Heart right ventricle (tissue), 16 donors: ENCODE measurements at regions not wholly inside any gene's neighbourhood (a gene's known extent, or its start where the extent isn't known, plus 50 kb on each side); places are given as distances from the start of the nearest gene placed in this dataset.
A peak's percentile ranks its signal among the peaks of the same experiment; 100 is the strongest.

Experiments
- ATAC-seq, 8 donors: fragments of 200-7000 bp; cut with Tn5 transposase; one replicate each; pipeline ENCODE4 v1.9.1; 2020; ENCODE audit warnings: mild to moderate bottlenecking in 8 of 8, moderate library complexity in 8 of 8, moderate number of reproducible peaks in 1 of 8
- DNase-seq, 2 donors: peaks; one replicate each; pipeline ENCODE4 v3.0.0-alpha.2; 2020
- H3K27ac ChIP-seq, 10 donors: fragments of 200-600 bp; sonication (generic) in 2 of 10; one replicate each; pipeline versions ENCODE4 v1.5.0 to v1.8.0; 2020 to 2022; ENCODE audit warnings: mild to moderate bottlenecking in 3 of 10
- H3K27me3 ChIP-seq, 7 donors: fragments of 200-600 bp; one replicate each; pipeline ENCODE4 v1.8.0; 2021 to 2022; ENCODE audit warnings: mild to moderate bottlenecking in 2 of 7
- H3K36me3 ChIP-seq, 9 donors: fragments of 200-600 bp; sonication (generic) in 1 of 9; one replicate each; pipeline versions ENCODE4 v1.5.0 to v1.8.0; 2020 to 2022; ENCODE audit warnings: mild to moderate bottlenecking in 2 of 9
- H3K4me1 ChIP-seq, 9 donors: fragments of 200-600 bp; sonication (generic) in 1 of 9; one replicate each; pipeline versions ENCODE4 v1.5.0 to v1.8.0; 2020 to 2022; ENCODE audit warnings: mild to moderate bottlenecking in 4 of 9
- H3K4me3 ChIP-seq, 10 donors: fragments of 200-600 bp; sonication (generic) in 2 of 10; one replicate each; pipeline versions ENCODE4 v1.5.0 to v1.8.0; 2020 to 2022; ENCODE audit warnings: mild to moderate bottlenecking in 7 of 10, moderate library complexity in 2 of 10
- H3K9me3 ChIP-seq, 11 donors: fragments of 200-600 bp in 10 of 11; sonication (generic) in 2 of 11; one replicate each; pipeline versions ENCODE4 v1.5.0 to v1.8.0; 2013 to 2022; ENCODE audit warnings: mild to moderate bottlenecking in 2 of 11, control low read depth in 1 of 11, moderate library complexity in 1 of 11
- WGBS, 2 donors: extraction: QIAGEN DNeasy Blood & Tissue Kit; methylation state at CpG; one replicate each; pipeline ENCODE4 v1.1.7; 2013; ENCODE audit warnings: inconsistent platforms in 1 of 2; 5-methylcytosine and 5-hydroxymethylcytosine counted together
- intact Hi-C, 10 donors: fragments of 100-400 bp; cut with DNase I; formaldehyde crosslinking; loops; one replicate each; pipeline versions ENCODE4 v1.11.1 to v1.14.2; 2022
- TF ChIP-seq, protein P1 (sequence below), 9 donors: fragments of 200-600 bp; sonication (generic) in 2 of 9; IDR thresholded peaks; one replicate each; pipeline versions ENCODE4 v1.5.0 to v1.8.0; 2021 to 2022; ENCODE audit warnings: antibody characterized with exemption in 9 of 9, mild to moderate bottlenecking in 5 of 9, moderate library complexity in 1 of 9
- donor health status: Arrhythmogenic right ventricular cardiomyopathy.
- donor health status: ischemic (EF 13 %, LVEDD 7.1; RV severe dilation, severe dysfunction).
- donor health status: healthy with polysubstance abuse.
- donor health status: DM: no; HTN: yes; CAD: no.
- donor health status: DM: no; HTN: no; CAD: no.
- donor health status: ischemic (EF 25% LVEDD 6.9; RV normal size, moderate dysfunction).
- donor health status: ischemic (EF 25% LVEDD 5.7; RV mildly dilated, moderate dysfunction).
- donor health status: healthy.
- donor health status: DM: yes; HTN: yes; CAD: no.
- donor health status: Ischemic cardiomyopathy.
- donor health status: ischemic (EF 35%, LVEDD 5.7; RV mildly dilated, moderate dysfunction).
- donor health status: nonischemic (EF 11% LVEDD 7.7; RV severe dilation, severe dysfunction).
- donor health status: DM: yes; HTN: yes; CAD: no.
- donor health status: PGD.
- donor health status: ischemic (EF 29% LVEDD 5.4; RV normal size, mild dysfunction).
- donor health status: nonischemic (EF 23%, LVEDD 6.1; RV moderate dilation, normal function).

DNA sequence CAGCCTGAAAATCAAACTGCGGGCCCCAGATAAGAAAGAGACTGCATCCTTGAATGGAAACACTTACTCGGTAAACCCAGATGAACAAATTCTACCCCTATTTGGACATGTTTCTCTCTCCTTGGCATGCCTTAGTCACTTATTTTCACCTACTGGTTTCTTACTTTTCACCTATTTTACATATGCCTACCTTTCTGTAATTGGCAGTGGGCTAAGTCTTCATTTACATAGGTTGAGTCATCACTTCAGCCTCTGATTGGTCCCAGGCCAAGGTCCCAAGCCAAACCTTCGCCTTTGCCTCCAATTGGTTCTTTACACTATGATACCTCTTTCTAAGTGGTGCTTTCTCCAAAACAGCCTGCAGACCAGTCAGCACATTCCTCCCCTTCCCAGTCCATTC is 111.3 kb downstream of the DYRK2 start:
- Histone ChIP-seq H3K27me3 (no peaks in the 10 kb centered on the region), H3K4me3 (no peak overlapping the region), H3K9me3 (no peaks in the 10 kb centered on the region), H3K27ac (no peak overlapping the region), H3K4me1 (peaks cover 0 to 15% (median 7%) of the 10 kb centered on the region in 9 donors), H3K36me3 (no peaks in the 10 kb centered on the region)
- TF ChIP-seq, protein P1, sequence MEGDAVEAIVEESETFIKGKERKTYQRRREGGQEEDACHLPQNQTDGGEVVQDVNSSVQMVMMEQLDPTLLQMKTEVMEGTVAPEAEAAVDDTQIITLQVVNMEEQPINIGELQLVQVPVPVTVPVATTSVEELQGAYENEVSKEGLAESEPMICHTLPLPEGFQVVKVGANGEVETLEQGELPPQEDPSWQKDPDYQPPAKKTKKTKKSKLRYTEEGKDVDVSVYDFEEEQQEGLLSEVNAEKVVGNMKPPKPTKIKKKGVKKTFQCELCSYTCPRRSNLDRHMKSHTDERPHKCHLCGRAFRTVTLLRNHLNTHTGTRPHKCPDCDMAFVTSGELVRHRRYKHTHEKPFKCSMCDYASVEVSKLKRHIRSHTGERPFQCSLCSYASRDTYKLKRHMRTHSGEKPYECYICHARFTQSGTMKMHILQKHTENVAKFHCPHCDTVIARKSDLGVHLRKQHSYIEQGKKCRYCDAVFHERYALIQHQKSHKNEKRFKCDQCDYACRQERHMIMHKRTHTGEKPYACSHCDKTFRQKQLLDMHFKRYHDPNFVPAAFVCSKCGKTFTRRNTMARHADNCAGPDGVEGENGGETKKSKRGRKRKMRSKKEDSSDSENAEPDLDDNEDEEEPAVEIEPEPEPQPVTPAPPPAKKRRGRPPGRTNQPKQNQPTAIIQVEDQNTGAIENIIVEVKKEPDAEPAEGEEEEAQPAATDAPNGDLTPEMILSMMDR (IDR thresholded peaks at IDR 0.05) = no peak
- WGBS, 2 donors = 88 to 92% methylated on average over 3 of the region's 3 CpGs
- DNase-seq (no peak), ATAC-seq (no peak)
- intact Hi-C loops = loop anchor here in 1 of 10 donors (10.0 kb wide), 1 partner anchor 95 kb away; no protein-coding TSS in a partner anchor

GRCh38 chr12:67760586-67761275 is 112.2 kb downstream of the DYRK2 start:
- WGBS, 2 donors = 95% methylated on average over 7 of the region's 7 CpGs
- DNase-seq (no peak), ATAC-seq (peak in 2 of 8 donors; percentile 23 to 25)
- H3K4me1 ChIP-seq = peaks cover 0 to 16% (median 7%) of the 10 kb centered on the region in 9 donors
- H3K27ac ChIP-seq = no peak overlapping the region
- TF ChIP-seq, protein P1 (IDR thresholded peaks at IDR 0.05) = no peak
- H3K36me3 ChIP-seq = no peaks in the 10 kb centered on the region
- H3K4me3 ChIP-seq = no peak overlapping the region
- intact Hi-C loops = loop anchor here in 1 of 10 donors (10.0 kb wide), 1 partner anchor 96 kb away; no protein-coding TSS in a partner anchor
- no peaks in the 10 kb centered on the region for H3K9me3 ChIP-seq
- no peaks in the 10 kb centered on the region for H3K27me3 ChIP-seq

GRCh38 chr12:67761566-67761965 is 113.0 kb downstream of the DYRK2 start:
- Histone ChIP-seq H3K36me3 (no peaks in the 10 kb centered on the region), H3K4me1 (peaks cover 0 to 19% (median 10%) of the 10 kb centered on the region in 9 donors), H3K27me3 (no peaks in the 10 kb centered on the region), H3K27ac (peak overlapping the region in 2 of 10 donors; percentile 15 to 22), H3K4me3 (no peak overlapping the region), H3K9me3 (no peaks in the 10 kb centered on the region)
- ATAC-seq (no peak), DNase-seq (no peak)
- intact Hi-C loops = loop anchor here in 1 of 10 donors (10.0 kb wide), 1 partner anchor 97 kb away; no protein-coding TSS in a partner anchor
- WGBS, 2 donors = 79 to 84% methylated on average over 3 of the region's 3 CpGs
- TF ChIP-seq, protein P1 (IDR thresholded peaks at IDR 0.05) = no peak

DNA sequence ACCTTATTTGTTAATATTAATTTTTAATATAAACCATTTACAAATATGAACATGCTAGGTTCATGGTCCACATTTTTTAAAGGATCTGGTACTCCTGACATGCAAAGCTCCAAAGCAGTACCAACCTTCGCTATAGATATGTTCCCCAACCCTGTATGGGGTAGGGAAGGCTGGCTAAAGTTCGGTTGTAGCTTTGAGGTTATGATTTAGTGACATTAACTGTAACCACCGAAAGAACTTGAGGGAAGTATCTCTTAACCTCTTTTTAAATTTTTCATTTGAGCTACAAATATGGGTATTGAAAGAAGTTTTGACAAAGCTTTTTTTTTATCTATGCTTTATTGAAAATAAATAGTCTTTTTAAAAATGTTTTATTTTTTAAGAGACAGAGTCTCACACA is 115.5 kb downstream of the DYRK2 start:
- TF ChIP-seq, protein P1 (IDR thresholded peaks at IDR 0.05) = no peak
- H3K27me3 ChIP-seq = no peaks in the 10 kb centered on the region
- no peak overlapping the region for H3K27ac ChIP-seq
- 95 to 97% methylated on average over 3 of the region's 3 CpGs for WGBS, 2 donors
- DNase-seq (no peak), ATAC-seq (no peak)
- H3K4me1 ChIP-seq = peaks cover 0 to 11% (median 2%) of the 10 kb centered on the region in 9 donors
- H3K9me3 ChIP-seq = no peaks in the 10 kb centered on the region
- no peak overlapping the region for H3K4me3 ChIP-seq
- H3K36me3 ChIP-seq = no peaks in the 10 kb centered on the region
- intact Hi-C loops = loop anchor here in 1 of 10 donors (10.0 kb wide), 1 partner anchor 99 kb away; no protein-coding TSS in a partner anchor
